ENCODE measurements at regions not wholly inside any gene's neighbourhood (a gene's known extent, or its start where the extent isn't known, plus 50 kb on each side); places are given as distances from the start of the nearest gene placed in this dataset.

- Histone ChIP-seq H4K20me1 (replicated peaks; ENCODE audit: control insufficient read depth, extremely low read depth, insufficient read depth, low read length) (no peaks in the 10 kb centered on the region), H3K9me3 (replicated peaks; ENCODE audit: control insufficient read depth, insufficient read depth, low read length) (no peaks in the 10 kb centered on the region), H3K4me3 (replicated peaks in 1 of 3; ENCODE audit: insufficient read depth in 1 of 3, low read depth in 1 of 3, low read length in 3 of 3) (no peak overlapping the region), H3K9me1 (replicated peaks; ENCODE audit: control insufficient read depth, extremely low read depth, insufficient read depth, low read length) (no peaks in the 10 kb centered on the region), H3K9ac (replicated peaks; ENCODE audit: extremely low read depth, insufficient read depth, low read length) (no peak overlapping the region), H3K27ac (ENCODE audit: insufficient read depth, low read depth, low read length) (no peak overlapping the region), H3K27me3 (ENCODE audit: control insufficient read depth in 2 of 2, insufficient read depth in 2 of 2, low read length in 2 of 2) (no peaks in the 10 kb centered on the region), H3K79me2 (ENCODE audit: control insufficient read depth, insufficient read depth, low read length) (no peaks in the 10 kb centered on the region), H3K4me2 (ENCODE audit: insufficient read depth, low read length) (no peak overlapping the region), H3K36me3 (ENCODE audit: control insufficient read depth in 2 of 2, extremely low read depth in 1 of 2, insufficient read depth in 2 of 2, low read length in 2 of 2) (no peaks in the 10 kb centered on the region), H3K4me1 (ENCODE audit: control insufficient read depth, extremely low read depth, insufficient read depth, low read length) (no peaks in the 10 kb centered on the region), H2AFZ (ENCODE audit: low read depth, low read length) (no peak overlapping the region)
- dilution Hi-C loops (cut with MboI; ENCODE audit: extremely low pct_ligation_motif_present, low sequenced_read_pairs) (no loop called here), intact Hi-C loops (cut with micrococcal nuclease) (no loop called here)
- FAIRE-seq (no peak), DNase-seq (ENCODE audit: low read depth, low spot score) (no peak)
- TF ChIP-seq EZH2 (IDR thresholded peaks at IDR 0.05; ENCODE audit: borderline replicate concordance, low read depth, low read length, severe bottlenecking) (no peak), FOS (IDR thresholded peaks at IDR 0.05; ENCODE audit: borderline replicate concordance, insufficient read depth, low read length) (no peak), POLR2AphosphoS5 (IDR thresholded peaks at IDR 0.05; ENCODE audit: insufficient read depth, low read depth, low read length) (no peak), MYC (IDR thresholded peaks at IDR 0.05; ENCODE audit: low read depth, low read length) (no peak), JUN (IDR thresholded peaks at IDR 0.05; ENCODE audit: borderline replicate concordance, insufficient read depth, insufficient read length, low read depth) (no peak), POLR2A (IDR thresholded peaks at IDR 0.05; ENCODE audit: low read depth, low read length) (no peak), GATA2 (IDR thresholded peaks at IDR 0.05; ENCODE audit: insufficient read depth, insufficient read length, low read depth, low read length) (no peak)
- TF ChIP-seq, protein P1, sequence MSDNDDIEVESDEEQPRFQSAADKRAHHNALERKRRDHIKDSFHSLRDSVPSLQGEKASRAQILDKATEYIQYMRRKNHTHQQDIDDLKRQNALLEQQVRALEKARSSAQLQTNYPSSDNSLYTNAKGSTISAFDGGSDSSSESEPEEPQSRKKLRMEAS (IDR thresholded peaks at IDR 0.05; ENCODE audit: insufficient read depth, insufficient read length), result no peak
- TF ChIP-seq, protein P2, sequence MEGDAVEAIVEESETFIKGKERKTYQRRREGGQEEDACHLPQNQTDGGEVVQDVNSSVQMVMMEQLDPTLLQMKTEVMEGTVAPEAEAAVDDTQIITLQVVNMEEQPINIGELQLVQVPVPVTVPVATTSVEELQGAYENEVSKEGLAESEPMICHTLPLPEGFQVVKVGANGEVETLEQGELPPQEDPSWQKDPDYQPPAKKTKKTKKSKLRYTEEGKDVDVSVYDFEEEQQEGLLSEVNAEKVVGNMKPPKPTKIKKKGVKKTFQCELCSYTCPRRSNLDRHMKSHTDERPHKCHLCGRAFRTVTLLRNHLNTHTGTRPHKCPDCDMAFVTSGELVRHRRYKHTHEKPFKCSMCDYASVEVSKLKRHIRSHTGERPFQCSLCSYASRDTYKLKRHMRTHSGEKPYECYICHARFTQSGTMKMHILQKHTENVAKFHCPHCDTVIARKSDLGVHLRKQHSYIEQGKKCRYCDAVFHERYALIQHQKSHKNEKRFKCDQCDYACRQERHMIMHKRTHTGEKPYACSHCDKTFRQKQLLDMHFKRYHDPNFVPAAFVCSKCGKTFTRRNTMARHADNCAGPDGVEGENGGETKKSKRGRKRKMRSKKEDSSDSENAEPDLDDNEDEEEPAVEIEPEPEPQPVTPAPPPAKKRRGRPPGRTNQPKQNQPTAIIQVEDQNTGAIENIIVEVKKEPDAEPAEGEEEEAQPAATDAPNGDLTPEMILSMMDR (IDR thresholded peaks at IDR 0.05; ENCODE audit: extremely low read depth in 1 of 2, insufficient read depth in 1 of 2, low read depth in 1 of 2, low read length in 2 of 2), result no peak
- BruUV-seq (replicated peaks), result no TSS peak
- ChIA-PET CTCF (no interaction called here), POLR2A (no interaction called here)
These were observed 1642.4 kb upstream of the SLC39A10 start for GRCh38 chr2:194014639-194015038.

Measured in endothelial cell of umbilical vein (primary cell).